ENCODE measurements at regions not wholly inside any gene's neighbourhood (a gene's known extent, or its start where the extent isn't known, plus 50 kb on each side); places are given as distances from the start of the nearest gene placed in this dataset.

DNA sequence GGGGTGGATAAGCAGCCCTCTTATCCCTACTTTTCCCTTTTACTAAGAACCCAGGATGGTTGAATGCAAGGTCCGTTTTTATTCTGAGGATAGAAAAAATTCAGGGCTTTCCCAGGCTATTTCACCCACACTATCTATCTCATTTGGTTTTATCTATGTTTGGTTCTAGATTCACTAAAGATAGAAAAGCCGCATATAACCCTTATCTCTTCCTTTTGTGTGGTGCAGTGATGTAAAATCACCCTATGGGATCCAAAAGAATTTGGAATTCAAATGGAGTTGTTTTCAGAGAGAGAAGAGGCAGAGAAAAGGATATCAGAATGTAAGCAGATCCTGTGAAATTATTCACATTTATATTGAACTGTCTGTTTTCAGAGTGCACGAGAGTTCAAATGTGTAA is 236.3 kb upstream of the RFX3 start:
- Histone ChIP-seq H3K79me2 (ENCODE audit: control insufficient read depth, insufficient read depth, low read length) (no peaks in the 10 kb centered on the region), H3K4me2 (replicated peaks; ENCODE audit: low read depth, low read length, poor library complexity, severe bottlenecking) (no peak overlapping the region), H4K20me1 (ENCODE audit: control insufficient read depth, insufficient read depth, low read length, poor library complexity, severe bottlenecking) (no peaks in the 10 kb centered on the region), H2AFZ (ENCODE audit: insufficient read depth, low read depth, low read length, poor library complexity, severe bottlenecking) (no peak overlapping the region), H3K4me1 (ENCODE audit: control insufficient read depth in 2 of 2, insufficient read depth in 2 of 2, low read length in 2 of 2) (no peaks in the 10 kb centered on the region), H3K27ac (ENCODE audit: low read length in 2 of 2) (no peak overlapping the region), H3K9ac (ENCODE audit: low read length) (no peak overlapping the region), H3K9me3 (ENCODE audit: control extremely low read depth in 1 of 3, control insufficient read depth in 2 of 3, insufficient read depth in 1 of 3, low read length in 2 of 3) (no peaks in the 10 kb centered on the region), H3K4me3 (ENCODE audit: control extremely low read depth in 1 of 5, extremely low read depth in 1 of 5, insufficient read depth in 1 of 5, low read depth in 2 of 5, low read length in 4 of 5) (no peak overlapping the region), H3K36me3 (replicated peaks in 1 of 2; ENCODE audit: control extremely low read depth in 1 of 2, control insufficient read depth in 1 of 2, extremely low read depth in 1 of 2, insufficient read depth in 2 of 2, low read length in 1 of 2) (no peaks in the 10 kb centered on the region), H3K27me3 (replicated peaks in 1 of 4; ENCODE audit: control extremely low read depth in 1 of 4, control insufficient read depth in 3 of 4, insufficient read depth in 4 of 4, low read length in 3 of 4) (peaks cover 0 to 5% (median 1%) of the 10 kb centered on the region in 4 experiments)
- Mint-ChIP-seq H3K27ac (no peak overlapping the region), H3K9me3 (ENCODE audit: insufficient read depth) (peaks cover 3% of the 10 kb centered on the region), H3K27me3 (peaks cover 21% of the 10 kb centered on the region), H3K4me1 (peaks cover 8% of the 10 kb centered on the region), H3K4me3 (no peak overlapping the region)
- DNase-seq (no peak), ATAC-seq (ENCODE audit: low read depth) (no peak)
- intact Hi-C loops (cut with micrococcal nuclease), result no loop called here
- TF ChIP-seq EZH2 (IDR thresholded peaks at IDR 0.05; ENCODE audit: borderline replicate concordance, insufficient read depth, low read depth, low read length, poor library complexity, severe bottlenecking), result no peak
- TF ChIP-seq, protein P1, sequence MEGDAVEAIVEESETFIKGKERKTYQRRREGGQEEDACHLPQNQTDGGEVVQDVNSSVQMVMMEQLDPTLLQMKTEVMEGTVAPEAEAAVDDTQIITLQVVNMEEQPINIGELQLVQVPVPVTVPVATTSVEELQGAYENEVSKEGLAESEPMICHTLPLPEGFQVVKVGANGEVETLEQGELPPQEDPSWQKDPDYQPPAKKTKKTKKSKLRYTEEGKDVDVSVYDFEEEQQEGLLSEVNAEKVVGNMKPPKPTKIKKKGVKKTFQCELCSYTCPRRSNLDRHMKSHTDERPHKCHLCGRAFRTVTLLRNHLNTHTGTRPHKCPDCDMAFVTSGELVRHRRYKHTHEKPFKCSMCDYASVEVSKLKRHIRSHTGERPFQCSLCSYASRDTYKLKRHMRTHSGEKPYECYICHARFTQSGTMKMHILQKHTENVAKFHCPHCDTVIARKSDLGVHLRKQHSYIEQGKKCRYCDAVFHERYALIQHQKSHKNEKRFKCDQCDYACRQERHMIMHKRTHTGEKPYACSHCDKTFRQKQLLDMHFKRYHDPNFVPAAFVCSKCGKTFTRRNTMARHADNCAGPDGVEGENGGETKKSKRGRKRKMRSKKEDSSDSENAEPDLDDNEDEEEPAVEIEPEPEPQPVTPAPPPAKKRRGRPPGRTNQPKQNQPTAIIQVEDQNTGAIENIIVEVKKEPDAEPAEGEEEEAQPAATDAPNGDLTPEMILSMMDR (IDR thresholded peaks at IDR 0.05), result no peak
- POLR2A ChIA-PET, result no interaction called here
- WGBS (ENCODE audit: insufficient coverage), result no CpG with 5 or more reads among the region's 3 CpGs
- CTCF ChIA-PET, result no interaction called here

DNA sequence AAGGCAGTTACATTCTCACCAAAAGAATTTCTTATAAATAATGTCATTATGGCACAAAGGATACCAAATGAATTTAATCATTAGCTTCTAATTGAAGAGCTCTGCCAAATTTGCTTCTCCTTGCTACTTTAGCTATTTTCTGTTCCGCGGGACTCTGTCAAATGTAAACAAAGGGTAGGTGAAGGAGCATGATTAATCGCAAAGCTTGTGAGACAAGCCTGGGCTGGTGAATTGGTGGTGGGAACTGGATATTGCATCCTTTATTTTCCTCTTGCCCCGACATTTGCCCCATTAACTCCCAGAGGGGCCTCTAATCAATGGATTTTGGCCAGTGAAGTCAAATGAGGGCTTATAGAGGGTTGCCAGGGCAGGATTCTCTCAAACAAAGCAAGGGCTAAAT is 234.2 kb upstream of the RFX3 start:
- WGBS (ENCODE audit: insufficient coverage), result no CpG with 5 or more reads among the region's 4 CpGs
- no peak for ATAC-seq (ENCODE audit: low read depth)

More for the DNA sequence above, 234.2 kb upstream of the RFX3 start:
- H3K9me3 ChIP-seq (ENCODE audit: control extremely low read depth in 1 of 3, control insufficient read depth in 2 of 3, insufficient read depth in 1 of 3, low read length in 2 of 3), result no peaks in the 10 kb centered on the region
- TF ChIP-seq, protein P1 (IDR thresholded peaks at IDR 0.05), result no peak
- TF ChIP-seq EZH2 (IDR thresholded peaks at IDR 0.05; ENCODE audit: borderline replicate concordance, insufficient read depth, low read depth, low read length, poor library complexity, severe bottlenecking), result no peak
- Mint-ChIP-seq H3K9me3 (ENCODE audit: insufficient read depth) (peaks cover 3% of the 10 kb centered on the region), H3K27me3 (peaks cover 15% of the 10 kb centered on the region), H3K27ac (no peak overlapping the region), H3K4me1 (peaks cover 8% of the 10 kb centered on the region), H3K4me3 (no peak overlapping the region)
- no peak overlapping the region for H3K4me3 ChIP-seq (ENCODE audit: control extremely low read depth in 1 of 5, extremely low read depth in 1 of 5, insufficient read depth in 1 of 5, low read depth in 2 of 5, low read length in 4 of 5)
- no peak for DNase-seq
- H2AFZ ChIP-seq (ENCODE audit: insufficient read depth, low read depth, low read length, poor library complexity, severe bottlenecking), result no peak overlapping the region
- peaks cover 0 to 5% (median 1%) of the 10 kb centered on the region in 4 experiments for H3K27me3 ChIP-seq (replicated peaks in 1 of 4; ENCODE audit: control extremely low read depth in 1 of 4, control insufficient read depth in 3 of 4, insufficient read depth in 4 of 4, low read length in 3 of 4)
- H3K9ac ChIP-seq (ENCODE audit: low read length), result no peak overlapping the region
- no peaks in the 10 kb centered on the region for H3K4me1 ChIP-seq (ENCODE audit: control insufficient read depth in 2 of 2, insufficient read depth in 2 of 2, low read length in 2 of 2)
- intact Hi-C loops (cut with micrococcal nuclease), result no loop called here
- ChIA-PET CTCF (no interaction called here), POLR2A (no interaction called here)
- H3K36me3 ChIP-seq (replicated peaks in 1 of 2; ENCODE audit: control extremely low read depth in 1 of 2, control insufficient read depth in 1 of 2, extremely low read depth in 1 of 2, insufficient read depth in 2 of 2, low read length in 1 of 2), result no peaks in the 10 kb centered on the region
- no peaks in the 10 kb centered on the region for H3K79me2 ChIP-seq (ENCODE audit: control insufficient read depth, insufficient read depth, low read length)
- H3K27ac ChIP-seq (ENCODE audit: low read length in 2 of 2), result no peak overlapping the region
- H4K20me1 ChIP-seq (ENCODE audit: control insufficient read depth, insufficient read depth, low read length, poor library complexity, severe bottlenecking), result no peaks in the 10 kb centered on the region
- no peak overlapping the region for H3K4me2 ChIP-seq (replicated peaks; ENCODE audit: low read depth, low read length, poor library complexity, severe bottlenecking)

Measured in B cell (primary cell).